ENCODE measurements at regions not wholly inside any gene's neighbourhood (a gene's known extent, or its start where the extent isn't known, plus 50 kb on each side); places are given as distances from the start of the nearest gene placed in this dataset.

GRCh38 chr2:236340251-236340650, 76.0 kb upstream of the ASB18 start:
- Histone ChIP-seq H3K36me3 (replicated peaks in 1 of 2; ENCODE audit: control extremely low read depth in 1 of 2, control insufficient read depth in 1 of 2, extremely low read depth in 1 of 2, insufficient read depth in 2 of 2, low read length in 1 of 2) (no peaks in the 10 kb centered on the region), H3K27ac (ENCODE audit: low read length in 2 of 2) (no peak overlapping the region), H3K4me3 (ENCODE audit: control extremely low read depth in 1 of 5, extremely low read depth in 1 of 5, insufficient read depth in 1 of 5, low read depth in 2 of 5, low read length in 4 of 5) (no peak overlapping the region), H3K4me1 (ENCODE audit: control insufficient read depth in 2 of 2, insufficient read depth in 2 of 2, low read length in 2 of 2) (no peaks in the 10 kb centered on the region), H3K79me2 (ENCODE audit: control insufficient read depth, insufficient read depth, low read length) (no peaks in the 10 kb centered on the region), H3K4me2 (replicated peaks; ENCODE audit: low read depth, low read length, poor library complexity, severe bottlenecking) (no peak overlapping the region), H2AFZ (ENCODE audit: insufficient read depth, low read depth, low read length, poor library complexity, severe bottlenecking) (no peak overlapping the region), H3K9me3 (ENCODE audit: control extremely low read depth in 1 of 3, control insufficient read depth in 2 of 3, insufficient read depth in 1 of 3, low read length in 2 of 3) (no peaks in the 10 kb centered on the region), H3K9ac (ENCODE audit: low read length) (no peak overlapping the region), H3K27me3 (replicated peaks in 1 of 4; ENCODE audit: control extremely low read depth in 1 of 4, control insufficient read depth in 3 of 4, insufficient read depth in 4 of 4, low read length in 3 of 4) (peaks cover 0 to 6% (median 2%) of the 10 kb centered on the region in 4 experiments), H4K20me1 (ENCODE audit: control insufficient read depth, insufficient read depth, low read length, poor library complexity, severe bottlenecking) (no peaks in the 10 kb centered on the region)
- POLR2A ChIA-PET, result no interaction called here
- ATAC-seq (ENCODE audit: low read depth) (no peak), DNase-seq (no peak)
- Mint-ChIP-seq H3K4me3 (no peak overlapping the region), H3K27me3 (peaks cover 6% of the 10 kb centered on the region), H3K9me3 (ENCODE audit: insufficient read depth) (no peaks in the 10 kb centered on the region), H3K4me1 (no peaks in the 10 kb centered on the region), H3K27ac (no peak overlapping the region)
- CTCF ChIA-PET, result no interaction called here
- intact Hi-C loops (cut with micrococcal nuclease), result loop anchor here (5.0 kb wide), 1 partner anchor 1137 kb away; no protein-coding TSS in a partner anchor
- 90% methylated on average over 6 of the region's 6 CpGs for WGBS (ENCODE audit: insufficient coverage)
- no peak for TF ChIP-seq EZH2 (IDR thresholded peaks at IDR 0.05; ENCODE audit: borderline replicate concordance, insufficient read depth, low read depth, low read length, poor library complexity, severe bottlenecking)
- TF ChIP-seq CTCF (IDR thresholded peaks at IDR 0.05), result no peak

GRCh38 chr2:236341067-236341466, 76.9 kb upstream of the ASB18 start:
- Histone ChIP-seq H3K4me1 (ENCODE audit: control insufficient read depth in 2 of 2, insufficient read depth in 2 of 2, low read length in 2 of 2) (no peaks in the 10 kb centered on the region), H3K27me3 (replicated peaks in 1 of 4; ENCODE audit: control extremely low read depth in 1 of 4, control insufficient read depth in 3 of 4, insufficient read depth in 4 of 4, low read length in 3 of 4) (peaks cover 0 to 6% (median 2%) of the 10 kb centered on the region in 4 experiments), H3K4me3 (ENCODE audit: control extremely low read depth in 1 of 5, extremely low read depth in 1 of 5, insufficient read depth in 1 of 5, low read depth in 2 of 5, low read length in 4 of 5) (no peak overlapping the region), H4K20me1 (ENCODE audit: control insufficient read depth, insufficient read depth, low read length, poor library complexity, severe bottlenecking) (no peaks in the 10 kb centered on the region), H2AFZ (ENCODE audit: insufficient read depth, low read depth, low read length, poor library complexity, severe bottlenecking) (no peak overlapping the region), H3K27ac (ENCODE audit: low read length in 2 of 2) (no peak overlapping the region), H3K4me2 (replicated peaks; ENCODE audit: low read depth, low read length, poor library complexity, severe bottlenecking) (no peak overlapping the region), H3K9ac (ENCODE audit: low read length) (no peak overlapping the region), H3K79me2 (ENCODE audit: control insufficient read depth, insufficient read depth, low read length) (no peaks in the 10 kb centered on the region), H3K9me3 (ENCODE audit: control extremely low read depth in 1 of 3, control insufficient read depth in 2 of 3, insufficient read depth in 1 of 3, low read length in 2 of 3) (no peaks in the 10 kb centered on the region), H3K36me3 (replicated peaks in 1 of 2; ENCODE audit: control extremely low read depth in 1 of 2, control insufficient read depth in 1 of 2, extremely low read depth in 1 of 2, insufficient read depth in 2 of 2, low read length in 1 of 2) (no peaks in the 10 kb centered on the region)
- WGBS (ENCODE audit: insufficient coverage), result 95% methylated on average over 10 of the region's 14 CpGs
- ChIA-PET CTCF (no interaction called here), POLR2A (no interaction called here)
- intact Hi-C loops (cut with micrococcal nuclease), result loop anchor here (5.0 kb wide), 1 partner anchor 1136 kb away; no protein-coding TSS in a partner anchor
- no peak for DNase-seq
- H3K4me3 Mint-ChIP-seq, result no peak overlapping the region
- H3K9me3 Mint-ChIP-seq (ENCODE audit: insufficient read depth), result no peaks in the 10 kb centered on the region
- ATAC-seq (ENCODE audit: low read depth), result no peak
- peaks cover 6% of the 10 kb centered on the region for H3K27me3 Mint-ChIP-seq
- no peak overlapping the region for H3K27ac Mint-ChIP-seq
- H3K4me1 Mint-ChIP-seq, result no peaks in the 10 kb centered on the region
- no peak for TF ChIP-seq EZH2 (IDR thresholded peaks at IDR 0.05; ENCODE audit: borderline replicate concordance, insufficient read depth, low read depth, low read length, poor library complexity, severe bottlenecking)
- no peak for TF ChIP-seq CTCF (IDR thresholded peaks at IDR 0.05)

Measured in B cell (primary cell).